RWPE2 (cell line): ENCODE measurements at regions not wholly inside any gene's neighbourhood (a gene's known extent, or its start where the extent isn't known, plus 50 kb on each side); places are given as distances from the start of the nearest gene placed in this dataset.

ENCODE experiments used
- ATAC-seq: fragments of 200-7000 bp; cut with Tn5 transposase; 3 replicates; pipeline ENCODE4 v1.9.1; 2021; ENCODE audit warnings: low read depth
- DNase-seq: peaks from one replicate; pipeline ENCODE4 v3.0.0-alpha.2; 2020; ENCODE audit warnings: low spot score
- H3K27ac ChIP-seq: fragments of 450-650 bp; 2 replicates; pipeline ENCODE4 v1.5.1; 2017; ENCODE audit warnings: mild to moderate bottlenecking; ENCODE audit not compliant: poor library complexity, severe bottlenecking
- H3K27me3 ChIP-seq: fragments of 250-450 bp; sonication (Bioruptor Pico); 2 replicates; pipeline ENCODE4 v1.5.1; 2021; ENCODE audit warnings: mild to moderate bottlenecking, moderate library complexity; ENCODE audit not compliant: insufficient read depth, poor library complexity, severe bottlenecking
- H3K36me3 ChIP-seq: fragments of 250-450 bp; sonication (Bioruptor Pico); 2 replicates; pipeline ENCODE4 v1.5.1; 2020; ENCODE audit warnings: low read depth, mild to moderate bottlenecking, moderate library complexity
- H3K4me1 ChIP-seq: fragments of 250-450 bp; sonication (Bioruptor Pico); 2 replicates; pipeline ENCODE4 v1.5.1; 2021; ENCODE audit warnings: mild to moderate bottlenecking, moderate library complexity; ENCODE audit not compliant: insufficient read depth, poor library complexity, severe bottlenecking
- H3K4me3 ChIP-seq: fragments of 250-450 bp; sonication (Bioruptor Pico); 2 replicates; pipeline ENCODE4 v1.5.1; 2021; ENCODE audit warnings: mild to moderate bottlenecking, moderate library complexity; ENCODE audit not compliant: severe bottlenecking
- H3K9me3 ChIP-seq: fragments of 250-450 bp; sonication (Bioruptor Pico); 2 replicates; pipeline ENCODE4 v1.5.1; 2021; ENCODE audit warnings: mild to moderate bottlenecking, moderate library complexity; ENCODE audit not compliant: severe bottlenecking
- CTCF ChIP-seq: fragments of 450-650 bp; IDR thresholded peaks from one replicate; pipeline ENCODE4 v1.5.1; 2017; ENCODE audit warnings: mild to moderate bottlenecking, moderate library complexity; ENCODE audit not compliant: poor library complexity, severe bottlenecking

DNA sequence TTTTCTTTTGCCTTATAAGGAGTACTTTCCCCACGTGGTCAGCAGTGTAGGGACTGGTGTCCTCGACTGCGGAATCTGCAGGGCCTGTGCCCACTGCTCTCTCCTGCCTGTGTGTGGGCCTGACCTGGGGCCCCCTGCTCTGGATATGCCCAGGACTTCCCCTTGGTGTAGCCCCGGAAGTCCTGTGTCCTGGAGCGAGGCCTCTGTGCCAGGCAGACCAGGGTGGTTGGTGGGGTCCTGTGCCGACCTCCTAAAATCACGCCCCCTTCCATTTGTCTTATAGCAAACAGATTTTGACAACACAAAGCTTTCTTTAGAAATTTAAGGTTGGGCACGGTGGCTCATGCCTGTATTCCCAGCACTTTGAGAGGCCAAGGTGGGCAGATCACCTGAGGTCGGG is 64.2 kb downstream of the DLL1 start:
- Histone ChIP-seq H3K27me3 (no peaks in the 10 kb centered on the region), H3K4me3 (no peak overlapping the region), H3K4me1 (peaks cover 56% of the 10 kb centered on the region), H3K36me3 (no peaks in the 10 kb centered on the region), H3K9me3 (no peaks in the 10 kb centered on the region), H3K27ac (peak overlapping the region; percentile 95)
- TF ChIP-seq CTCF = no peak
- ATAC-seq = no peak
- DNase-seq = no peak

GRCh38 chr6:170225852-170226417 is 64.9 kb downstream of the DLL1 start:
- peak; percentile 91 for DNase-seq
- no peaks in the 10 kb centered on the region for H3K27me3 ChIP-seq
- H3K36me3 ChIP-seq = no peaks in the 10 kb centered on the region
- peak; percentile 59 for ATAC-seq
- H3K9me3 ChIP-seq = no peaks in the 10 kb centered on the region
- TF ChIP-seq CTCF = no peak
- H3K27ac ChIP-seq = peak overlapping the region; percentile 95
- peaks cover 52% of the 10 kb centered on the region for H3K4me1 ChIP-seq
- H3K4me3 ChIP-seq = no peak overlapping the region

GRCh38 chr6:170224694-170225660 is 65.9 kb downstream of the DLL1 start:
- no peaks in the 10 kb centered on the region for H3K36me3 ChIP-seq
- ATAC-seq = peak; percentile 73
- H3K9me3 ChIP-seq = no peaks in the 10 kb centered on the region
- no peaks in the 10 kb centered on the region for H3K27me3 ChIP-seq
- no peak overlapping the region for H3K4me3 ChIP-seq
- peak; percentile 91 for DNase-seq
- H3K4me1 ChIP-seq = peaks cover 52% of the 10 kb centered on the region
- peak; percentile 6 for TF ChIP-seq CTCF
- peak overlapping the region; percentile 95 for H3K27ac ChIP-seq

DNA sequence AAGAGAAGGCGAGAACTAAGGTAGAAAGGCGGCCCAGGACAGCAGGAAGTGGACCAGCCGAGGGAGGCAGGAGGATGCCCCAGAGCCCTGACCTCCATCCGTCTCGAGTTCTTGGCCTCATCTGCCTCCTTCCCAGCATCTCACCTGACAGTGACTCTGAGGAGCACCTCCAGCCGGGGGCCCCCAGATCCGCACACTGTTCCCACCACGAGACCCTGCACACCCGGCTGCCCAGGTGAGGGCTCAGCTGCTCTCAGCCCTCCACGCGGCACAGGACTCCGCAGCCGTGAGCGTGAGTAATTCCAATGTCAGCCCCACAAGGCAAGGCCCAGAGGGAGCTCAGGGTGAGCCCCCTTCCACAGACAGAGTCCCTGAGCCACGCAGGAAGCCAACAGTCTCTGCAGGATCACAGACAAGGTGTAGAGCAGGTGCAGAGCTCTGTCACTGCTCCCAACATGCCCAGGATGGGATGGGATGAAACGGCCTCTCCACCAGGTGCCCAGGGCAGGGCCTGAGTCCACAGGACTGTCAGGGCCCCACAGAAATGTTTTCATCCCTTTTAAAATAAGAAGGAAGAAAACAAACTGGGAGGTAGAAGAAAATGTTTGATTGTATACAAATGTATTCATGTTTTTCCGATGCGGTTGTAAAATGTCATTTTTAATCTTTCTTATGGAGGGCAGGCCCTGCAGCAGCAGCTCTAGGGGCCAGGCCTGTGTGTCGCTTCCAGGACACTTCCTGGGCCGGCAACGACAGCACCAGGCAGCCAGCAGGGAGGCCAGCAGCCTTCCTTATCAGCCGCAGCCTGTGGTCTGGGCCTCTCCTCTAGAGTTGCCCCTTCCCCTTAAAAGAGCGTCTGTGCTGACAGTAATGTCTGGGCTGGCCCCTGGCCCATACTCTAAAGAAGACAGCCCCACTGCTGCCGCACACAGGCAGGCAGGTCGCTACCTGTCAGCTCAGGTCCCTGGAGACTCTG is 66.9 kb downstream of the DLL1 start:
- H3K4me1 ChIP-seq = peaks cover 52% of the 10 kb centered on the region
- no peaks in the 10 kb centered on the region for H3K9me3 ChIP-seq
- H3K36me3 ChIP-seq = no peaks in the 10 kb centered on the region
- no peaks in the 10 kb centered on the region for H3K27me3 ChIP-seq
- H3K4me3 ChIP-seq = no peak overlapping the region
- DNase-seq = no peak
- H3K27ac ChIP-seq = peak overlapping the region; percentile 95
- ATAC-seq = no peak
- no peak for TF ChIP-seq CTCF
